Stimulated activated CD8-positive, alpha-beta memory T cell treated with anti-CD3 and anti-CD28 coated beads, Interleukin-2, amount 100 ng/mL, for 48 hours (primary cell): ENCODE measurements at regions not wholly inside any gene's neighbourhood (a gene's known extent, or its start where the extent isn't known, plus 50 kb on each side); places are given as distances from the start of the nearest gene placed in this dataset.

ENCODE experiments used
- DNase-seq, 2 donors: peaks; one replicate each; pipeline ENCODE4 v3.0.0-alpha.2; 2020; ENCODE audit warnings: low read depth in 2 of 2

DNA sequence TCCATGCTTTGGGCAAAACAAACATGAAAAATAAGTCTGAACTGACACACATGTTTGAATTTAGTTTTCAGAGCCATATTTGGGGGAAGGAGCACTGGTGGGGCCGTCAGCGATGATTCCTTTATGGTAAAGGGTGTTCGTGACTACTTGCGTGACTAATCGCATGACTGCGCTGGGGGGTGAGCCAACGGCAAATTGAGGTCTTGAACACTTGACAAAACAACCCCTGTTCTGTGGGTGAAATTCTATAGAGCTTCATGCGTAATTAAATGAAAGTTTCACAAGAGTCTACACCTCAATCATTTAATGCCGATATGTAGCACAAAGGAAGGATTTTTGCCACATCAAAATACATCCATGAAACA lies 127.5 kb upstream of the CYP1B1 start:
- no peak for DNase-seq

DNA sequence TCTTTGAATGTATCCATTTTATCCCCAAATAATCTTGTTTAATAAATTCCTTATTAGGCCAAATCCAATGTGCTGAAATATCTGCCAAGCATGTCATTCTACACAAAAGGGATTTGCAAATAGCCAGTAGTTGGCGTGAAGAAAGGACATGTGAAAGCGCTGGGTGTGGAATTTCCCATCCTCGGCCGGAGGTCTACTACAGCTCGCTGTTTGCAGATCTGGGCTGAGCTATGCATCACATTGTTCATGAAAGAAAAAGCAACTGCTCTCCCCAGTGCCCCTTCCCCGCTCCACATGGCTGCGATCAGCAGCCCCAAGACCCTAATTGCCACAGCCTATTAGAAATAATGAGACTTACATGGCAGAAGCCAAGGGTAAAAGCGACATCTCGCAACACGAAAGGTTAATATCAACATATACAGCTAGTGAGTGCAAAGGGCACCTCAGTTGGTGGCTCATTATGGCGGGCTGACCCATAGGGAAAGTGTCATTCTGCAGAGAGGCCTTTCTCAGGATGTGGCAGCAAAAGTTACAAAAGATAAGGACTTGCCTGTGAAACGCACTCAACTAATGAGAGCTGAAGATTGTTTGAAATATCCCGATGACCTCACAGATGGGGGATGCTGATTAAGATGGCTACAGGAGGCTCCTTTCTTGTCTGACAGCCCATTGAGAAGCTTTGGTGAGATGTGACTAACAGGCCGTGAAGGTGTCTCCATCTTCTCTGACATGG lies 126.9 kb upstream of the CYP1B1 start:
- DNase-seq: no peak

DNA sequence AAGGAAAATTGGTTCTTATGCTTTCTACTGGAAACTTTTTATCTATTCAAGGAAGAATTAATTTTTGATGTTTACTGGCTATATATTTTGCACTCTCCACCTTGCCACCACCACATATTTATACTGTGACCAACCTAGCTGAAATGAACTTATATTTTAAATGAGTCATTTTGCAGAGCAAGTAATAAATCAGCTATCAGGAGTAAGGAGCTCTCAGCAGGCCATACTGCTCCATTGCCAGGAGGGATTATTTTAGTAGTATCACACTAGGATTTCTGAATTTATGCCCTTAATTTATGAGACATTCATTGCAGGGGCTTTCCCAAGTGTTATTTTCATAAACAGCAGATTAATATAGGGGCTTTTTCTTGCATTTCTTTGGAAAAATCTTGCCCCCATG lies 125.8 kb upstream of the CYP1B1 start:
- no peak for DNase-seq

DNA sequence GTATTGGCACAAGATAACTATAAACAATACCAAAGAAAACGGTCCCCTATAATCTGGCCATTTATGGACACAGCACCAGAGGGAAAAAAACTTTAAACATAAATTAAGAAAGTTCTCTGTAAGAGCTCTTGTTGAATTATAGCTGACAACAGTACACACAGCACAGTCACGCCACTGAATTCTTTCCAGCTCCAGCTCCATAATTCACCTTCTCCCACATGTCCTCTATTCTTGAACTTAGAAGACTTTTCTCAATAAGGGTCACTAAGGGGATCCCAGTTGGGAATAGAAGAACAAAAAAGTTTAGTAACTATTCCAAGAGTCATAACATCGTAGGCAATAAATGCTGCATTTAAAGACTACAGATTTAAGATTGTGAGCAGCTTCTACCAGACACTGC lies 124.6 kb upstream of the CYP1B1 start:
- DNase-seq: no peak

DNA sequence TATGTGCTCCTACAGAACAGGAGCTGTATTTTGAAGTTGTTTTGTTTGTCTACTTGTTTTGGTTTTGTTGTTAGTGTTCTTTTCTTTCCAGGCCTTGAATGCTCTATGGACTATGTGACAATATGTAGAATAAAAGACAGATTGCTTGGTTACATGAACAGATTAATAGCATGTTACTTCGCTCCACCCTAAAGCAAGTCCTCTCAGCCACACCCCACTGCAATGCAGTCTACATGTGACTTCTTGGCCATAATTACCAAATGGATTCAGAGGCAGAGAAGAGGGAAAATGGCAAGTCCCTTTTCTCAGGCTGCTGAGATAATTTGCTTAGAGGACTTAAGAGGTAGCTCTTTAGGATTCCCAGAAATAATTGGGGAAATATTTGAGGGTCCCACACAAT lies 123.2 kb upstream of the CYP1B1 start:
- DNase-seq: no peak

DNA sequence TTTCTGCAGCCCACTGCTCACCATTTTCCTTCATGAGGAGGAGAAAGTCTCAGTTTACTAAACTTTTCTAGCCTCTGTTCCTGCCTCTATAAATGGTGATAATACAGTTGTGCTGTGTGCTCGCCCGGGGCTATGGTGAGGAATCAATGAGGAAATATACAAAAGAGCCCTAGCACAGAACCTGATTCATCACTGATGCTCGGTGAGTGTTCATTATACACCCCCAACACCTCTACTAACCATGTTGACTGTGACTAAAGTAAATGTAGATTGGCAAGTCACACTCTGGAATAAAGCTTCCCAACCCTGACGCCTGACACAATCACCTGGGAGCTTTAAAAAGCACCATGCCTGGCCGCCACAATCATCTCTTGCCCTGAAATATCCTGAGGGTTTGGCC lies 118.8 kb upstream of the CYP1B1 start:
- no peak for DNase-seq

DNA sequence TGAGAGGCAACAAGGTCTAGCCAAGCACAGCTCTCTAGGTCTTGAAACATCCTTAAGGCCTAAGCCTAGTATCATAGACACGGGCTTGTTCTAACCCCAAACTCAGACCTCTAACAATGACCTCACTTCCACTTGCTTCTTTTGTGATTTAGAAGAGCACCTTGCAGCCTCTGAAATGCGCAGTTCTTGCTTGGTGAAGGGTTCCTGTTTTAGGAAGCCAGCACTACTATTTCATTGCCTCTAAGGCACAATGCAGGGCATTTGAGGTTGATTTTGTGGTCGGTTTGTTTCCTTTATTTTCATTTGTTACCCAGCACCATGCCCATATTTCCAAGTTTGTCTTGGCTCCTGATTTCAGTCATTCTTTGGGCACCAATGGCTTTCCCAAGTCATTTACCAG lies 117.0 kb upstream of the CYP1B1 start:
- no peak for DNase-seq

DNA sequence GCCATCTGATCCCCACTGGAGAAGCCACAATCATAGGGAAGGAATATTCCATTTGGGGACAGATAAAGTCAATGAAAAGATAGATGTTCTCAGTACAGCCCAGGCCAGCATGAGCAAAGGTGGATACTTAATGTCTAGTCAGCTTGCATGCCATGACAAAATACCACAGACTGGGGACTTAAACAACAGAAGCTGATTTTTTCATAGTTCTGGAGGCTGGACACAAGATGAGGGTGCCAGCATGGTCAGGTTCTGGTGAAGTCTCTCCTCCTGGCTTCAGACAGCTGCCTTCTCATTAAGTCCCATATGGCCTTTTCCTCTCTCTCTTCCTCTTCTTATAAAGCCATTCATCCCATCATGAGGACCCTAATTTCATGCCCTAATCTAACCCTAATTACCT lies 116.1 kb upstream of the CYP1B1 start:
- no peak for DNase-seq

DNA sequence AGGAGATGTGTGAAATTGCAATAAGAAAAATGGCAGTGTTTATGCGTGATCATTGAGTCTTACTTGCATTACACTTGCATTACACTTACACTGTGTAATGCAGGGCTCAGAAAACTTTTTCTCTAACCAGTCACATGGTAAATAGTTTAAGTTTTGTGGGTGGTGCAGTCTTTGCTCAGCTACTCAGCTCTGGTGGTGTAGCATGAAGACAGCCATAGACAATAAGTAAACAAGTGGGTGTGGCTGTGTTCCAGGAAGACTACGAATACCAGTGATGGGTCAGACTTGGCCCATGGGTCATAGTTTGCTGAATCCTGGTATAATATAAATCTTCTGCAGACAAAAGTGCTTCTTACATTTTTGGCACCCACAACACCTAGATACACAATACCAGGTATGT lies 115.6 kb upstream of the CYP1B1 start:
- DNase-seq: no peak

DNA sequence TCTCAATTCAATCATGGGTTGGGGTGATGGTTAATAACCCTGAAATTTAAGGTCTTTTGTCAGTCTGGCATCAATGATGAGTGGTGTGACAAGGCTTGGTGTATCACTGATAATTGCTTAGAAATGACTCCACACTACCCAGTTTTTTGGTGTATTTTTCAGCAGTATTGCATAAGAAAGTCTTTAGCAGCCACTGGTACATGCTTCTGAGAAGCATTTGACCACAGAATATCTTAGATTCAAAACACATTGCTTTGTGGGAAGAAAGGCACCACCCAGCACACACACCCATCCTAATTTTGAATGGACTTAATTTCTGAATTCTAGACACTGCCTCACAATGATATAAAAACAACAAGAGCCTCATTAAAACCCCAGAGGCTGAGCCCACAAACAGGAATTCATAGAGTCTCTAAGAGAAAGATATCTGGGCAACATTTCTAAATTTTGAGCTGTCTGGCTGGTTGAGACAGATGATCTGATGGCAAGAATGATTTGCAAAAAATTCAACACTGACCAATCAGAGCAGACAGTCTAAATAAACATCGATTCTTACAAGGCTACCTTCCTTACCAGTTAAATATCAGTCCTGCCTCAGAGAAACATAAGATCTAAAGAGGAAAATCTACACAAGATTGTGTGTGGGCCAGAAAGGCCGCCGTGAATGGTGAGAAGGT lies 114.7 kb upstream of the CYP1B1 start:
- no peak for DNase-seq

DNA sequence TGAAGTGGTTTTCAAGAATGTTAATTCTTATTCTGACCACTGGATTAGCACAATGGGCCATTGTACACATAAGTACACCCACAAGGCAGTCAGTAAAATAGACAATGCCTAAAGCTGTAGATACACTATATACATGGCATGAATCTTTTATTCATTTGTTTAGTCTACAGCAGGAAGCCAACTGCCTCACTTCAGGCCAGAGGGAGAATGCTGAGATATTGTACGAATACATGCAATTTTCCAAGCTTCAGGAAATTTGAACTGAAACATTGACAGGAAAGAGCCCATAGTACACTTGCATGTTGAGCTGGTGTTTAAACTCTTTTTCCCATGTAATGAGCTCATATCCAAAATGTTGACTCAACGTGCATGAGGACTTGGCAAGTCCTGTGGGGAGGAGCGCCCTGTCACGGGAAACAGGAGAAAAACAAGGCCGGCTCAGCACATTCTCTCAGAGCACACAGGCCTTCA lies 111.6 kb upstream of the CYP1B1 start:
- no peak for DNase-seq

DNA sequence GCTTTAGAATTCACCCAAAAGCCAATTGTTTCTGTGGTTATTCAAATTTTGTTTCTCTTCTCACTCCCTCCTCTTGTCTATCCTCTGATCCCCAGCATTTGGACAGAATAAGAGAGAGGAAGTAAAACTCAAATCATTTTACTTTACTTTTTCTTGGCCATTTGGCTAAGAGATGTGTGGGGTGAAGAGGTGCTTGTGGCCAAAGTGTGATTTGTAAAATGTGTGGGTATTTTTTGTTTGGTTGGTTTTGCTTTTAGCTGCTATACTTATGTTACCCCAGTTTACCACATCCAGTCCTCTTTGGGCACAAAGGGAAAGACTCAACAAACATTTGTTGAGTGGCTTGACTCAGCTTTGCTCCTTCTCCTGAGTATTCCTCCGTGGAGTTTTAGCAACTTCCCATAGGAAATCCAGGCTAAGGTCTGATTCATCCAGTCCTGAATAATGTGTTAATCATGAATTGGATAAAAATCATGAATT lies 109.1 kb upstream of the CYP1B1 start:
- no peak for DNase-seq

DNA sequence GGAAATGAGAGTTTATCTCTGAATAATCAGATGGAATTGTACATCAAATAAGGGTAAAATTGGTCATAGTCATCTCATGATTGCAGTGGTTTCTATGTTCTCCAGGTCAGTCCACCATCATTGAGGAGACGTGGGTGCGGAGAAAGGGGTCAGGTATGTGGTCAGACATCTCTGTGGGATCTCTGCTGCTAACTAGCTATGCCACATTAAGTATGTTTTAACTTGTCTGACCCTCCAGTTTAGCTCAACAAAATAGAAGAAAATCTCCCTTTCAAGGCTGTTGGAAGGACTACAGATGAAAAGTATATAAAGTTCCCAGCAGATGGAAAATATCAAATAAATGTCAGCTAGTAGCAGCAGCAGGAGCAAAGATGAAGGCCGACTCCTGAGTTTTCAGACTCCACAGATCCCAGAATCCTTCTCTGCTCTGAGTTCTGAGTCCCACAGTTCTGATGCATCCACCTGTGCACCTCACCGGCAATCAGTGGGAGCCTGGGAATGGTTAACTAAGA lies 106.6 kb upstream of the CYP1B1 start:
- DNase-seq: no peak

DNA sequence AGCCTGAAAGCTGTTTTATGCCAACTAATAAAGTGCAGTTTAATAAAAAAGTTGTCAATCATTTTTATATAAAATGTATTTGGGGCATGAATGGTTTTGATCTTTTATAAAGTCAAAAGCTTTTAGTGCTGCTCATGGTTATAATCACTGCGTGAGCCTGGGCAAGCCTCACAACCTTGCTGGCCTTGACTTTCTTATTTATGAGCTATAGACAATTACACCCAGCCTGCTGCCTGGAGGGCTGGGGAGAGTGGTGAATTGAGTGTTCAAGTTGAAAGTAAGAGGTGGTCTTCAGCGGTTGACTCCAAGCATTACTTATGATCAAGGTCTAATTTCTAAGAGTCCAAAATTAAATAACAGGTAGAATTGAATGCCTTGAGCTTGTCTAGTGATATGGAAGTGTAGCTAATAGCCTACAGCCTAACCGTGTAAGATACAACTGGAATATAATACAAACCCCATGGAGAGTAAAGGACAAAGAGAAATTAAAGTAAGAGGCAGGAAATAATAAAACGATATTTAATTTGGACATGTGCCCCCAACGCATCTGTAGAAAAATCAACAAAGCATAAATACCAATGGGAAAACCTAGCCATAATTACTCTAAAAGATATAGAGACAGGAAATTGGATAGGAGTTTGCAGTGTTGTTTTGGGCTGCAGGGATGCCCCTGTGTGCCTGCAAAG lies 106.0 kb upstream of the CYP1B1 start:
- DNase-seq: no peak

DNA sequence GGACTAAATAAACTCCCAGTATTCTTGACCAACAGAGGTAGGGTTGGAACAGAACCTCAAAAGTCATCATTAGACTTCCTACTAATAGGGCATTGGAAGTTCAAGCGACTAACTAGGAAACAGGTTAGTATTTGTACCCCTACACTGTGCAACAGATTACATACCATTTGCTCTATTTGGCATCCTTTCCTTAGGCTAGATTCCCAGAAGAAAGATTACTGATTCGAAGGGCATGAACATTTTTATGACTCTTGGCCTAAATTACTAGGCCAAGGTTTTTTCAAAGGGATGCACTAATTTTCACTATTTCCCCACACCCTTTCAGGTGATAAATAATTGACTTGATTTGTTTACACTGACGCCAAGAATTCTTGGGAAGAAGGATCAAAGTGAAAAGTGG lies 104.8 kb upstream of the CYP1B1 start:
- no peak for DNase-seq

DNA sequence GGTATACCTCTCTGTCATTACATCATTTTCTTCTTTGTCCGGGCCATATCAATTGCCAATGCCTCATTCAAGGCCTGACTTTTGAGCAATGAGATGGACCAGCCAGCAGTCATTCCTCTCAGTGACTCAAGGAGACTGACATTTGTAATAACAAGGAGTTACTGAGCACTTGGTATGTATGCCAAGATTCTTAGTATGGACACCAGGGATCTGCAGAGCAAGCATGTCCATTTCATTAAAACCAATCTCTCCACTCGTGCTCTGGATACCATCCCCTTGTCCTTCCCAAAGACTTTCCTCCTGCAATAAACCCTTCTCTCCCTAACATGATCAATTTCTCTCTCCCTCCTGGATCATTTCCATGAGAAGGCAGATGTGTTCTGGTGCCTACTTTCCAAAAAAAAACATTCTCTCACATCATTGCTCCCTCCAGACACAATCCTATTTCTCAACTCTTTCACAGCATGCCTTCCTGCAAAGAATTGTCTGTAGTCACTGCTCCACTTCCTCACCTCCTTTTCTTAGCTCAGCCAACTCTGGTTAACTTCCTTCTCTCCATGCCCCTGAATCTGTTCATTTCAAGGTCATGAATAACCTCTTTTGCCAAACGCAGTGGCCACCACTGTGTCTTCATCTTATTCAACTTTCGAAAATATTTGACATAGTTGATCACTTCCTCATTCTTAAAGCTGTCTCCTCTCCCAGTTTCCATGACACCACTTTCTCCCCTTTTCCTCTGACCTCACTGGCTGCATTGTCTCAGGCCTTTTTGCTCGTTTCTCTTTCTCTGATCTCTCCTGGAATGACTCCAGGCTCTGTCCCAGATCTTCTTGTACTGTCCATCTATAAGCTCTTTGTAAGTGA lies 102.8 kb upstream of the CYP1B1 start:
- no peak for DNase-seq

DNA sequence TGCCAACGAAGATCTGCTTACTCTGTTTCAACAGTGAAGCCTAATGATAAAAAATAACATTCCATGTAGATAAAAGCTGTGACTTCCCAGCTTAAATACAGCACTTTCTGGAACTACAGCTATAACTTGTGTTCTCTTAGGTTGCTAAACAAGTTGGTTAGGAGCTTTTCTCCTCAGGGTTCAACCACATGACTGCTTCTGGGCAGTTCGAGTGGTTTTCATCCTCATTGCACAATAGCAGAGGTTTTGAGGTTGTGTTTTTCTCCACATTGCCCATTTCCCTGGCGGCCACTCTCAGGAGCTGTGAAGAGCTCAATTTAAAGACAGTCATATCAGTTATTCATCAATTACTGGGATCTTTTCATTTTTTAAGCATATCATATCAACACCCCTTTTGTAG lies 102.2 kb upstream of the CYP1B1 start:
- DNase-seq: no peak

DNA sequence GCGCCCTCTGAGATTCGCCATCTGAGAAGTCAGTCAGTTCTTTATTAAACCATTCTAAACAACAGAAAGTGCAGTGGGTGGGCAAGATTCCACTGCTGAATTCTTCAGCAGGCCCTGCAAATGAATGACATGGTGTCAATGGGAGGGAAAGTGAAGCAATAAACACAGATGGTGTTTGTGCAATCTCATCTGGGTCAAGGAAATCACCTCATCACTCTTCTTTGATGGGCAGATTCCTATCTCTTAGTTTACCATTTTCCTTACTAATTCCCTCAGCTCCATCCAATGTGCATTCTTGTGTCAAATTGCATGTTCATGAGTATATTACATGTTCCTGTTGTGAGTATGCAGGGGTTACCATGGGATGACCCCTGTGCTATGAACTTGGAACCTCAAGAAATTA lies 100.7 kb upstream of the CYP1B1 start:
- no peak for DNase-seq

DNA sequence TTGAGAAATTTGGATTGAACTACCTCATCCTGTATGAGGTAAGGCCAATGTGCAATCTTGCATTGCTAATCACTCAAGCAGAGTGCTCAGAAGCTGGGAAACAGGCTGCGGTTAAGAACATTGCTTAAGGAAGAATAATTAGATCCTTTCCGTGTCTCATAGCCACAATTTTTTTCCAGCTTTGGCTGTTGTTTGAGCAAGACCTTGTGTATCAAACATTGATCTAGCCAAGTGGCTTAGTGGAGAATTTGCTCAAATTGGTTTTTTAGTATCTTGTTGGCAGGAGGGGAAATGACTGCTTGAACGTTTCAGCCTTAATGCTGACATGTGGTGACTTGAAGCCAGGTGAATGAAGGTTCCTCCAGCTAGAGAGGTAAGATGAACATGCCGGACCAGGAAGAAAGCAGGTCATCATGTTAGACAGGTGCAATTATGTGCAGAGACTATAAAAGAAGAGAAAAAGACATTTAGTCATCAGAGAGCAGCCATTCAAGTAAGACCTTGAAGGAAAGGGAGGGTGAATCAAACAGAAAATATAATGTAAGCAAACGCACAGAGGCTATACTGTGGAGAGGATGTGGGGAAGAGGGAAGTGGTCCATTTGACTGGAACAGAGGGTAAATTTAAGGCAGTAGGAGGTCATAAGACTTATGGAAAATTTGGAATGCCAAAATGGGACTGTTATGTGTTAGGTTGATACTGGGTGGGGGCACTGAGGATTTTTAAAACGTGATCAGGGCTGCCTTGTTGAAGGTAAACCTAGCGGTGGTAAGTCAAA lies 98.9 kb upstream of the CYP1B1 start:
- DNase-seq: no peak

DNA sequence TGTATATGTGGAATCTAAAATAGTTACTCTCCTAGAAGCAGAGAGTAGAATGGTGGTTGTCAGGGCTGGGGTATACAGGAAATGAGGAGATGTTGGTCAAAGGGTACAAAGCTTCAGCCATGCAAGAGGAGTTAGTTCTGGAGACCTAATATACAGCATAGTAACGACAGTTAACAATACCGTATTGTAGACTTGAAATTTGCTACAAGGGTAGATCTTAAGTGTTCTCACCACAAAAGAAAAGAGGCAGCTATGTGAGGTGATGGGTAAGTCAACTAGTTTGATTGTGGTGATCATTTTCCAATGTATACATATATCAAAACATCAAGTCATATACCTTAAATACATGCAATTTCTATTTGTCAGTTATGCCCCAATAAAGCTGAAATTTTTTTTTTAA lies 98.2 kb upstream of the CYP1B1 start:
- no peak for DNase-seq

DNA sequence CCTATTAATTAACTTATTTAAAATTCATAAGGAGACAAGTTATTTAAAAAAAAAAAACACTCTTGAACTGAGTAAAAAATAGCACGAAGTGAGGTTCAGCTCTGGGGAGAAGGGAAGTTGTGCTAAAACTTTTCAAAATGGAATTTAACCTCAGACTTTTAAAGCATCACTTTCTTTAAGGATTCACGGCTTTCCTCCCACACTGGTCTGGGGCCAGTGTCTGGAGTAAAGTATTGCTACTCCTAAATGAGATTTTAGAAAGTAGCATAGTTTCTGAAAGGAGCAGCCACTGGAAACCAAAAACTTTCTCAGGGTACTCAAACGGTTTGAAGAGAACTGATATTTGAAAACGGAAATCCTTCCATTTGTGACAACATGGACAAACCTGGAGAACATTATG lies 97.7 kb upstream of the CYP1B1 start:
- DNase-seq: no peak
